Ovary (tissue), 3 donors: ENCODE measurements at regions not wholly inside any gene's neighbourhood (a gene's known extent, or its start where the extent isn't known, plus 50 kb on each side); places are given as distances from the start of the nearest gene placed in this dataset.

Experiments
- CTCF ChIP-seq, 3 donors: fragments of 450-650 bp in 2 of 3; fragments of 200-600 bp in 1 of 3; IDR thresholded peaks; one replicate each; pipeline versions ENCODE4 v1.5.1 to v1.8.0; 2016 to 2022; ENCODE audit warnings: antibody characterized with exemption in 3 of 3, mild to moderate bottlenecking in 1 of 3
- EP300 ChIP-seq: sonication (generic); formaldehyde crosslinking; IDR thresholded peaks from one replicate; pipeline ENCODE4 v1.6.1; 2017; ENCODE audit warnings: antibody characterized with exemption
- donor health status: DM: no; HTN: no; CAD: no.

GRCh38 chr20:52399352-52399751 is 207.8 kb upstream of the ZFP64 start:
- TF ChIP-seq CTCF (IDR thresholded peaks at IDR 0.05) (no peak), EP300 (no peak)
